Caco-2 (cell line): ENCODE measurements at regions not wholly inside any gene's neighbourhood (a gene's known extent, or its start where the extent isn't known, plus 50 kb on each side); places are given as distances from the start of the nearest gene placed in this dataset.

ENCODE experiments used
- BruUV-seq: library from RNA; stranded (reverse); fragments of 400-500 nt; replicated peaks from 2 replicates; lab custom pipeline; 2021; lab: Mats Ljungman, UMichigan
- CTCF ChIA-PET: fragments of 300-600 bp; sonication (Branson Sonifier 250); formaldehyde crosslinking; loops from one replicate; lab custom pipeline; 2022; ENCODE audit warnings: antibody characterized with exemption; lab: Charles Lee
- POLR2A ChIA-PET: fragments of 300-600 bp; sonication (Branson Sonifier 250); formaldehyde crosslinking; loops from one replicate; lab custom pipeline; 2022; ENCODE audit warnings: antibody characterized with exemption; lab: Charles Lee
- DNase-seq, 2 experiments: peaks; one replicate each; pipeline versions ENCODE4 v3.0.0 to v3.0.0-alpha.2; 2020 to 2022
- H3K27me3 ChIP-seq: replicated peaks from 2 replicates; pipeline ENCODE4 v1.6.0; 2011; ENCODE audit warnings: low read length; ENCODE audit not compliant: control insufficient read depth, insufficient read depth
- H3K36me3 ChIP-seq: 2 replicates; pipeline ENCODE4 v1.5.1; 2011; ENCODE audit warnings: low read length; ENCODE audit not compliant: control insufficient read depth, insufficient read depth
- H3K4me1 ChIP-seq: fragments of 250-450 bp; sonication (Bioruptor Pico); 2 replicates; pipeline ENCODE4 v1.5.1; 2020; ENCODE audit warnings: mild to moderate bottlenecking
- H3K4me3 ChIP-seq: 2 replicates; pipeline ENCODE4 v1.5.1; 2011; ENCODE audit warnings: low read depth, mild to moderate bottlenecking, control low read depth, low read length
- H3K9me3 ChIP-seq: fragments of 250-450 bp; sonication (Bioruptor Pico); 2 replicates; pipeline ENCODE4 v1.5.1; 2020; ENCODE audit warnings: mild to moderate bottlenecking, moderate library complexity
- H3K27ac Mint-ChIP-seq: one replicate; pipeline ENCODE4 v1.8.0; 2022; ENCODE audit warnings: mixed read lengths; ENCODE audit not compliant: unreplicated experiment
- H3K27me3 Mint-ChIP-seq: one replicate; pipeline ENCODE4 v1.8.0; 2022; ENCODE audit warnings: mixed read lengths; ENCODE audit not compliant: insufficient read depth, unreplicated experiment
- H3K36me3 Mint-ChIP-seq: one replicate; pipeline ENCODE4 v1.8.0; 2022; ENCODE audit warnings: mild to moderate bottlenecking, mixed read lengths; ENCODE audit not compliant: insufficient read depth, unreplicated experiment
- H3K4me1 Mint-ChIP-seq: one replicate; pipeline ENCODE4 v1.8.0; 2022; ENCODE audit warnings: low read depth, mixed read lengths; ENCODE audit not compliant: unreplicated experiment
- H3K4me3 Mint-ChIP-seq: one replicate; pipeline ENCODE4 v1.8.0; 2022; ENCODE audit warnings: mild to moderate bottlenecking, moderate library complexity, mixed read lengths; ENCODE audit not compliant: unreplicated experiment
- H3K9me3 Mint-ChIP-seq: one replicate; pipeline ENCODE4 v1.8.0; 2022; ENCODE audit warnings: mixed read lengths; ENCODE audit not compliant: unreplicated experiment
- CTCF ChIP-seq, 2 experiments: fragments of 200-600 bp in 1 of 2; IDR thresholded peaks; 1 replicate in 1 of 2; 2 replicates in 1 of 2; pipeline versions ENCODE4 v1.5.1 to v1.8.0; 2011 to 2022; ENCODE audit warnings: antibody characterized with exemption in 1 of 2, control low read depth in 1 of 2, inconsistent platforms in 1 of 2, low read depth in 1 of 2, low read length in 1 of 2, mild to moderate bottlenecking in 1 of 2, moderate library complexity in 1 of 2; ENCODE audit not compliant: insufficient read depth in 1 of 2, severe bottlenecking in 1 of 2, unreplicated experiment in 1 of 2
- intact Hi-C: fragments of 100-400 bp; cut with micrococcal nuclease; formaldehyde crosslinking; loops from one replicate; pipeline ENCODE4 v1.10.0; 2022; ENCODE audit not compliant: unreplicated experiment

DNA sequence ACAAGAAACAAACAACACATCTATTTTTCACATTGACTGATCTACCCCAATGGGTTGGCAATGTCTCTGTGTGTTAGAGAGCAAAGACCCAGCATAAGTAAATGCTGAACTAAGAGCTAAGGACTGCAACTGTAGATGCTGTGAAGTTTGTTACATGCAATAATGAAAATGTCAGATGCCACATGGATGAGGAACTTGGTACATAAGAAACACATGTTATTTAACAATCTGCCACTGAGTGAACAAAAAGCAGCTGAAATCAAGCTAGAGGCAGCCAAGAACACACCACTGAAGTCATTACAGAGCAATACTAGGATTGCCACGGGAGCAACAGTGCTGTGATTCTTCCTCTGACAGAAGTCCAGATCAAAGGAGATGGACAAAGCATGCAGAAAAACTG, 389.4 kb downstream of the CDH2 start:
- TF ChIP-seq CTCF (IDR thresholded peaks at IDR 0.05; ENCODE audit: insufficient read depth in 1 of 2, low read depth in 1 of 2, low read length in 1 of 2, severe bottlenecking in 1 of 2, unreplicated experiment in 1 of 2) = no peak
- Mint-ChIP-seq H3K36me3 (no peaks in the 10 kb centered on the region), H3K27me3 (no peaks in the 10 kb centered on the region), H3K4me3 (no peak overlapping the region), H3K9me3 (no peaks in the 10 kb centered on the region), H3K27ac (no peak overlapping the region), H3K4me1 (no peaks in the 10 kb centered on the region)
- CTCF ChIA-PET = no interaction called here
- no peak for DNase-seq
- H3K27me3 ChIP-seq = no peaks in the 10 kb centered on the region
- no peaks in the 10 kb centered on the region for H3K36me3 ChIP-seq
- POLR2A ChIA-PET = no interaction called here
- BruUV-seq = no TSS peak
- no peak overlapping the region for H3K4me3 ChIP-seq
- H3K4me1 ChIP-seq = no peaks in the 10 kb centered on the region
- intact Hi-C loops = no loop called here
- no peaks in the 10 kb centered on the region for H3K9me3 ChIP-seq

DNA sequence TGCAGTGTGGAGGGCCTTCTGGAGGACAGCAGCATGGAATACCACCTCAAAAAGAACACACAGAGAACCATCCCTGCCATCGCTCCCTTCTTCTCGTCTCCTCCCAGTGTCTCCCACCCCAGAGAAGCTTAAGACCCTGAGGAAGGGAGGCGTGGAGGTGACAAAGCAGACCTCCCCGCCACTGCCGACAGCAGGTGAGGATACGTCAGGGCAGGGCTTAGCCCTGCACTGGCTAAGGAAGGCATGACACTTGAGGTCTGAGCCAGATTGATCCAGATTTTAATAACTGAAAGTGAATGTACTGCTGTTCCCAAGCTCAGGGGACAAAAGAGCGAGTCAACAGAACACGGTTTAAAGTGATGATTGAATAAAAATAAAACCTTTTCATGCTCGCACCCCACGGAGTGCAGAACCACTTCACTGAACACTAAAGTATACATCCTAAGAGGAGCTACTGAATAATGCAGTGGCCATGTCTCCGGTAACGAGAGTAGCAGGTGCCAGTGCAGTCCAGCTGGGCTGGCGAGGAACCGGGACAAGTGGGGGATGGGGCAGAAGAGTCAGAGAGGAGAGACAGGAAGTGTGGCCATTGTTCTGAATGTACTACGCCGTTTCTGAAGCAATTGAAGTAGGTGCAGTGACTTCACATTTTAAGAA, 391.0 kb downstream of the CDH2 start:
- no peak overlapping the region for H3K4me3 Mint-ChIP-seq

DNA sequence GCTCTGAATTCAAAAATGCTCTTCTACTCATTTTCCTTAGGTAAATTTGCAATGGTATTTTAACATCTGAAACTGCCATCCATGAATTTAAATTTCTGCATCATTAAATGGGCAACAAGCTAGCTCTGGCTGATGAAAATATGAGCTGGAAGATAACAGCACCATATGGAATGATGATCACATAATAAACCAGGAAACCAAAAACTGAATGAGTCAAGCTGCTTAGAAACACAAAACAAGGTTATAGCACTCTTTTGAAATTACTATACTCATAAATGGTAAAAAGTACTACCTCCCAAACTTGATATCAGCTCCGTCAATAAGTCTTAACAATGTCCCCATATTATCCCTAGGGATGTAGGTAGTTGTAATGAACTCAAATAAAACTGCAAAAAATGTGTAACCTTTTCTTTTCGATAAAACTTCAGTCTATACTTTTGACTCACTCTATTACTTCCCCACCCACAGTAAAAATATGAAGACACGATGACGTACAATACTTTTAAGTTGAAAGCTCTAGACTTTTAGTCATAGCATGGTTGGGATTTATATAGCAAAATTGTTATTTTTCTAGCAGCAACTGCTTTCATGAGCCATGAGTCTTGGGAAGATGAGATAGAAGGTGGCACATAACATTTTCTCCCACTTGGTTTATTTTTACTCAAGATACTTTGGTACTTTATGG, 396.7 kb downstream of the CDH2 start:
- no TSS peak for BruUV-seq
- no peak overlapping the region for H3K4me3 ChIP-seq
- TF ChIP-seq CTCF (IDR thresholded peaks at IDR 0.05; ENCODE audit: insufficient read depth in 1 of 2, low read depth in 1 of 2, low read length in 1 of 2, severe bottlenecking in 1 of 2, unreplicated experiment in 1 of 2) = no peak
- ChIA-PET POLR2A (no interaction called here), CTCF (no interaction called here)
- DNase-seq = no peak
- Mint-ChIP-seq H3K9me3 (no peaks in the 10 kb centered on the region), H3K36me3 (no peaks in the 10 kb centered on the region), H3K4me1 (no peaks in the 10 kb centered on the region), H3K27ac (no peak overlapping the region), H3K27me3 (no peaks in the 10 kb centered on the region), H3K4me3 (no peak overlapping the region)
- H3K36me3 ChIP-seq = no peaks in the 10 kb centered on the region
- H3K4me1 ChIP-seq = no peaks in the 10 kb centered on the region
- no peaks in the 10 kb centered on the region for H3K9me3 ChIP-seq
- H3K27me3 ChIP-seq = no peaks in the 10 kb centered on the region
- intact Hi-C loops = no loop called here

More for the DNA sequence above, 391.0 kb downstream of the CDH2 start:
- no TSS peak for BruUV-seq
- H3K36me3 ChIP-seq = no peaks in the 10 kb centered on the region
- Mint-ChIP-seq H3K27me3 (no peaks in the 10 kb centered on the region), H3K9me3 (no peaks in the 10 kb centered on the region), H3K36me3 (no peaks in the 10 kb centered on the region), H3K27ac (no peak overlapping the region), H3K4me1 (no peaks in the 10 kb centered on the region)
- DNase-seq = no peak
- H3K4me3 ChIP-seq = no peak overlapping the region
- intact Hi-C loops = no loop called here
- TF ChIP-seq CTCF (IDR thresholded peaks at IDR 0.05; ENCODE audit: insufficient read depth in 1 of 2, low read depth in 1 of 2, low read length in 1 of 2, severe bottlenecking in 1 of 2, unreplicated experiment in 1 of 2) = no peak
- POLR2A ChIA-PET = no interaction called here
- no peaks in the 10 kb centered on the region for H3K27me3 ChIP-seq
- H3K9me3 ChIP-seq = no peaks in the 10 kb centered on the region
- no peaks in the 10 kb centered on the region for H3K4me1 ChIP-seq
- CTCF ChIA-PET = no interaction called here
